HG03457 (cell line): ENCODE measurements at regions not wholly inside any gene's neighbourhood (a gene's known extent, or its start where the extent isn't known, plus 50 kb on each side); places are given as distances from the start of the nearest gene placed in this dataset.
A peak's percentile ranks its signal among the peaks of the same experiment; 100 is the strongest.
"Not testable (repeated sequence)": the region's sequence is repeated elsewhere in the genome, so short reads cannot be mapped to it uniquely, and the experiment has no call there.

Experiments
- ATAC-seq: cut with Tn5 transposase; IDR thresholded peaks from one replicate; pipeline ENCODE4 v1.9.1; 2021; ENCODE audit warnings: moderate number of reproducible peaks; ENCODE audit not compliant: unreplicated experiment

DNA sequence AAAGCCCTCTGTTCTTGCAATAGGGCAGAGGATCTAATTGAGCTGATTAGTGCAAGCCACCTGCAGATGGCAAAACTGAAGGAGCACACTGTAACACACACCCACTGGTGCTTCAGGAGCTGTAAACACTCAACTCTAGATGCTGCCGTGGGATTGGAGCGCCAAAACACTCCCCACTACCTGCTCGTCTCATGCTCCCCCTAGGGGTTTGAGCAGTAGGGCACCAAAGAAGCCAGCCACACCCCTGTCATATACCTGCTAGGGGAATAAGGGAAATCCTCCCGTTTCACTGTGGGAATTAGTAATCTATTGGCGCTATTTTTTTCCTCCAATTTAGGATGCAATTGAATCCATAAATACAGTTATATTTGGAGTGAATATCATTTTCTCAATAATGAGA is 360.2 kb downstream of the GLUD2 start:
- no peak for ATAC-seq

DNA sequence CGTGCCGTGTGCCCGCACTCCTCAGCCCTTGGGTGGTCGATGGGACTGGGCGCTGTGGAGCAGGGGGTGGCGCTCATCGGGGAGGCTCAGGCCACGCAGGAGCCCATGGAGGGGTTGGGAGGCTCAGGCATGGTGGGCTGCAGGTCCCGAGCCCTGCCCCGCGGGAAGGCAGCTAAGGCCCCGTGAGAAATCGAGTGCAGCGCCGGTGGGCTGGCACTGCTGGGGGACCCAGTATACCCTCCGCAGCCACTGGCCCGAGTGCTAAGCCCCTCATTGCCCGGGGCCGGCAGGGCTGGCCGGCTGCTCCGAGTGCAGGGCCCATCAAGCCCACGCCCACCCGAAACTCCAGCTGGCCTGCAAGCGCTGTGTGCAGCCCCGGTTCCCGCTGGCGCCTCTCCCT is 384.1 kb downstream of the GLUD2 start:
- not testable (repeated sequence) for ATAC-seq

GRCh38 chrX:121433289-121433688 is 385.9 kb downstream of the GLUD2 start:
- no peak for ATAC-seq

- ATAC-seq, result not testable (repeated sequence)
These were observed 390.3 kb downstream of the GLUD2 start for GRCh38 chrX:121437666-121438065.

DNA sequence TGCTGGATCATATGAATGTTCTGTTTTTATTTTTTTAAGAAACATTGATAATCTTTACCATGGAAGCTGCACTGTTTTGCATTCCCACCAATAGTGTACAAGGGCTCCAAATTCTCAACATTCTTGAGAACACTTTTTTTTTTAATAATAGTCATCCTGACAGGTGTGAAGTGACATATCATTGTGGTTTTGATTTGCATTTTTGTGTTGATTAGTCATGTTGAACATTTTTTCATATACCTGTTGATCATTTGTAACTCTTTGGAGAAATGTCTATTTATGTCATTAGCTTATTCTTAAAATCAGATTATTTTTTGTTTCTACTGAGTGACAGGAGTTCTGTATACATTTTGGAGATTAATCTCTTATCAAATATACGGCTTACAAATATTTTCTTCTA is 408.5 kb downstream of the GLUD2 start:
- ATAC-seq, result no peak

GRCh38 chrX:121456315-121456714 is 408.9 kb downstream of the GLUD2 start:
- peak; percentile 94 for ATAC-seq

DNA sequence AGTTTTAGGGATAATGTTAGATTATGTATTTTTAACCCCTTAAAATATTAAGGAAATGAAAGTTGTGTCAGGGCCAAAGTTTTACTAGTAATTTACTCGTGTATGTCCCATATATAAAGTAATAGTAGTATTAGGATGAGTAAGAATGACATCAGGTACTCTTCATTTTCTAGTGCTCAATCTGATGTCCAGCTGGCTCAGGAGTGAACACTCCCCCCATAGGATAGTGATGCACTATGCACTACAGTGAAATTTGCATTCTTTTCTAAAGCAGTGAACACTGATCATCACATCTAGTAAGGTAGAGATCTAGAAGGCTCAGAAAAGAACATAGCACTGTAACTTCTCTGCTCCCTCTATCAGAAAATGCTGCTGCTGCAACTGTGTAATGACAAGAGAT is 409.7 kb downstream of the GLUD2 start:
- ATAC-seq, result peak; percentile 47

- no peak for ATAC-seq
These were observed 432.0 kb downstream of the GLUD2 start for GRCh38 chrX:121479406-121479805.

- no peak for ATAC-seq
These were observed 449.6 kb downstream of the GLUD2 start for GRCh38 chrX:121496966-121497365.

DNA sequence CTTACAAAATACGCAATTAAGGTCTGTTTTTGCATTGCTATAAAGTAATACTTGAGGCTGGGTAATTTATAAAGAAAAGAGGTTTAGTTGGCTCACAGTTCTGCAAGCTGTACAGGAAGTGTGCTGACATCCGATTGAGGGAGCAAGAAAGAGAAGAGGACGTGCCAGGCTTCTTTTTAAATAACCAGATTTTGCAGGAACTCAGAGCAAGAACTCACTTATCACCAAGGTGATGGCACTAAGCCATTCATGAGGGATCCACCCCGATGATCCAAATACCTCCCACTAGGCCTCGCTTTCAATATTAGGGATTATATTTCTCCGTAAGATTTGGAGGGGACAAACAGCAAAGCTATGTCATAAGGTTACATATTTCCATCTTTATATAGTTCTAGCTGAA is 456.7 kb downstream of the GLUD2 start:
- ATAC-seq, result no peak

GRCh38 chrX:121546317-121546716 is 498.9 kb downstream of the GLUD2 start:
- no peak for ATAC-seq

- ATAC-seq, result no peak
These were observed 511.5 kb downstream of the GLUD2 start for GRCh38 chrX:121558886-121559285.

- no peak for ATAC-seq
These were observed 515.2 kb downstream of the GLUD2 start for GRCh38 chrX:121562616-121563015.

GRCh38 chrX:121569609-121570008 is 522.2 kb downstream of the GLUD2 start:
- ATAC-seq, result peak; percentile 70

- ATAC-seq, result no peak
These were observed 522.8 kb downstream of the GLUD2 start for GRCh38 chrX:121570072-121570841.

GRCh38 chrX:121571333-121571732 is 523.9 kb downstream of the GLUD2 start:
- ATAC-seq, result no peak

DNA sequence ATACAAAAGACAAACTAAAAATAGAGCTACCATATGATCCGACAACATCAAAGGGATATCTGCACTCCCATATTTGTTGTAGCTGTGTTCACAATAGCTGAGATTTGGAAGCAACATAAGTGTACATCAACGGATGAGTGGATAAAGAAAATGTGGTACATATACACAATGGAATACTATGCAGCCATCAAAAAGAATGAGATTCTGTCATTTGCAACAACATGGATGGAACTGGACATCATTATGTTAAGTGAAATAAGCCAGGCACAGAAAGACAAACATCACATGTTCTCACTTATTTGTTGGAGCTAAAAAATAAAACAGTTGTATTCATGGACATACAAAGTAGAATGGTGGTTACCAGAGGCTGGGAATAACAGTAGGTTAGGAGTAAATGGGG is 527.0 kb downstream of the GLUD2 start:
- not testable (repeated sequence) for ATAC-seq

- ATAC-seq, result no peak
These were observed 531.8 kb downstream of the GLUD2 start for GRCh38 chrX:121579016-121579760.

DNA sequence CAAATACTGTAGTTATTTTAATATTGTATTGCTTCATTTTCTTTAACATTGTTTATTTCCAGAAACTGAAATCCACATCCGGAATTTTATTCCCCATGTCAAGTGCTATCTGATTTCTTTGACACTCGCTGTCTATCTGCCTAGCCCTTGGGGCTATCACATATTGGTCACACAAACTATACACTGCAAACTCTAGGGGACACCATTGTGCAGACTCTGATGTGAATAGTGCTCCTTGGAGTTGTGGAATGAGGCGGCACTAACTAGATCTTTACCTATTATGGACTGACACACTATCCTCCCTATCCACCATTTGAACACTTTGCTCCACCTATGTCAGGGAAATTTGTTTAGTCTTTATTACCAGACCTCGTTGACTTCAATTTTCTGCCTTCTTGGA is 534.5 kb downstream of the GLUD2 start:
- no peak for ATAC-seq

- no peak for ATAC-seq
These were observed 538.2 kb downstream of the GLUD2 start for GRCh38 chrX:121585626-121586025.

GRCh38 chrX:121592884-121593283 is 545.5 kb downstream of the GLUD2 start:
- no peak for ATAC-seq

DNA sequence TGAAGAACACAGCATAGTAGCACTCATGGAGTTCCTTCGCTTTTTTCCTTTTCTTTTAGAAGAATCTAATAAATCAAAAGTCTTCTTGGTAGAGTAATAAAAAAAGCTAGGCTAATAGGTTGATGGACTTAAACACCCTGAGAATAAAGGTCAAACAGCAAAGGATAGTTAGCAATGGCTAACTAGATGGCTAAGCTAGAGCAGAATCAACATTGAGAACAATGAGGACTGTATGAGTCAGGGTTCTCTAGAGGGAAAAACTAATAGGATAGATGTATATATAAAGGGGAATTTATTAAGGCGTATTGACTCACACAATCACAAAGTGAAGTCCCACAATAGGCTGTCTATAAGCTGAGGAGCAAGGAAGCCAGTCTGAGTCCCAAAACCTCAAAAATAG is 550.9 kb downstream of the GLUD2 start:
- ATAC-seq, result no peak
